GF-D8 (cell line): ENCODE measurements at regions not wholly inside any gene's neighbourhood (a gene's known extent, or its start where the extent isn't known, plus 50 kb on each side); places are given as distances from the start of the nearest gene placed in this dataset.

Source experiments
- DNase-seq: peaks from one replicate; lab custom pipeline; 2025; lab: John Stamatoyannopoulos, UW

- DNase-seq: peak; percentile 5
Observed at GRCh38 chr1:221069986-221070385, 190.7 kb downstream of the HLX start.

DNA sequence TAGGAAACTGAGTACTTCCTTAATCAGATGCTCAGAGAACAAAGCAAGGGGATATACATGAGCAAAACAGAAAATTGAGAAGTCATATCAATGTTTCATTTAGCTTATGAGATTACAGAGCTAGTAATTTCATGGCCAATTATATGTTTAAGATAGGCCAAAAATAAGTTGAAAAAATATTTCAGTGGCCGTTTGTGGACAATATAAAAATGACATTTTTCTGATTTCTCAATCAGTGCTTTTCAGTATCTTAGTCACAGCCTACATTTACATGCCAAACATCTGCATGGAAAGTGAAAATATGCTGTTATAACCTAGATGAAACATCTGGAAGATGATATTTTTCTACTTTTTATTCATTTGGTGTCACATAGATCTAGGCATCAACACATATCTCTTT is 192.5 kb downstream of the HLX start:
- DNase-seq: no peak

DNA sequence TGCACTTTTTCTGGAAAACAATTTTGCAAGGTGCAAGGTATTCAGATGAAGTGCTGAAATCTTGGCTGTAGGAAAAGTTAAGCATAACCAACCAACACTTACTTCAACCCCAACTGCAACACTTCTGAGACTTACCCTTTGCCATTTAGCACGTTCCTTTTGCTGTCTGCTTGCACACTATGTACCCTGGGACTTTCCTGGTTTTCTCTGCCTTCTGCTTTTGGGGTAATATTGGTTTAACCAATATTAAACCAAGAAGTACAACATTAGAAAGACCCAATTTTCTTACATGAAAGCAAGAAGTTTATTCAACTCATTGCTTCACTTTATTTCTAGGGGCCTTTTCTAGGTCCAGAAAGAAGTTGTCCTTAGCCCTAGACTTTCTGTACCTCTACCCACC is 193.0 kb downstream of the HLX start:
- no peak for DNase-seq

DNA sequence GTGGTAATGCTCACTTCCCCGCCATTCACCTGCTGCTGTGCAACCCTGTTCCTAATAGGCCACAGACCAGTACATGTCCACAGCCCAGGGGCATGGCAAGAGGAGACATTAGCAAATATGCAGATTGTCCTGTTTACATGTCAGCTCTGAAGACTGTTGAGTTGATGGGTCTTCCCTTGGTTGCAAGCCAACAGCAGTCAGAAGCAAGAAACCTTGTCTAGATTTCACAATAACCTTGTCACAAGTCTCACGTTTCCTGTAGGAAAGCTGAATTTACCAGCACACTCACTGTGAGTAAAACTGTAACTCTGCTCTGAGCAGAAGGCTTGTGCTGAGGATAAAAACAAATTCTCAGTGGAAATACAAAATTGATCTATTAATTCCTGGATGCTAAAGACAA is 195.1 kb downstream of the HLX start:
- peak; percentile 61 for DNase-seq

DNA sequence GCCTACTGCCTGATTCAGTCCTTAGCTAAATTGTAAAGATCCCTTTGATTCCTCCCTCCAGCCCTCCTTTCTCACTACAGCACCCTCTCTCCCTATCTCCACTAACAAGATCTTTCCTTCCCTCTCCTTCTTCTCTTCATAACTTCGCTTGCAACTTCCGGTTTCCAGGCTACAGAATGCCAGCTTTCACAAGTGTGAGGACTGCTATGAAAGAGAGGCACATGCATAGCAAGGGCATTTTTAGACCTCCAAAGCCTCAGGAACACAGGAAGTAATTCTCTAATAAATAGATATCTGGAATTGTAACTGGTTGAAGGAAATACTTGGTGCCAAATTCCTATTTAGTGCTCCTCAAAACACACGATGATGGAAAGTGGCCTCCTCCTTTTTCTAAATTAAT is 196.7 kb downstream of the HLX start:
- no peak for DNase-seq

- DNase-seq: no peak
Observed at GRCh38 chr1:221076391-221076811, 197.2 kb downstream of the HLX start.

- DNase-seq: no peak
Observed at GRCh38 chr1:221078260-221078965, 199.2 kb downstream of the HLX start.

GRCh38 chr1:221083902-221084301 is 204.7 kb downstream of the HLX start:
- DNase-seq: no peak

GRCh38 chr1:221084681-221085080 is 205.4 kb downstream of the HLX start:
- no peak for DNase-seq

GRCh38 chr1:221085701-221086375 is 206.6 kb downstream of the HLX start:
- DNase-seq: no peak

DNA sequence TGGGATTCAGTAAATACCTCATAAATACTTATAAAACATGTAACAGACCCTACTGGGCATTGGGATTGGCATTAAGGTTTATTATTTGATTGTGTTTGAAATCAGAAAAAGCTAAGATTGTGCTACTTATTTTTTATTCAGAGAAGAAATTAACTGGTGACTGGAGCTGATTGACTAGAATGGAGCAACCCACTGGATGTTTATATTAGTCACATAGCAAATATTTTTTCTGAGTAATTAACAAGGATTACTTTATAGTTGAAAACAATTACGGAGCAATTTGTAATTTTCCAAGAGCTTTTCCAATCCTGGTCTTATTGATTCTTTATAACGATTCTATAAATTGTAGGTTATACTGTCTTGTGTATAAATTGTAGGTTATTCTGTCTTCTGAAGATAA is 208.7 kb downstream of the HLX start:
- DNase-seq: no peak

DNA sequence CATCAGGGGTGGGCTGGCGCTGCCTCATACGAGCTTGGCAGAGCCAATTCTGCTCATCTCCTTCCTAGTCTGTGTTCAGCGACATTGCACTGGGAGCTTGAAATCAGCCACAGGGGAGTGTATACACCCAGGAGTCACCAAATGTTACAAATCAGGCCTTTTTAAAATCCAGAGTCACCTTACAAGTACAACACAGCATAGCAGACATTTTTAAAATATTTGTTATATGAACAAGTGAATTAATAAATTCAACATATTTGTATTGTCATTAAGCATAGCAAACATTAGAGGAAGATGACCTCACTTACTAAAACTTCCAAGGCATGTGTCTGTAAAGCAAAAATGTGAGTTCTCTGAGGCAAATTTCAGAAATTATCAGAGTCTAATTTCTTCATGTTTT is 210.0 kb downstream of the HLX start:
- no peak for DNase-seq

DNA sequence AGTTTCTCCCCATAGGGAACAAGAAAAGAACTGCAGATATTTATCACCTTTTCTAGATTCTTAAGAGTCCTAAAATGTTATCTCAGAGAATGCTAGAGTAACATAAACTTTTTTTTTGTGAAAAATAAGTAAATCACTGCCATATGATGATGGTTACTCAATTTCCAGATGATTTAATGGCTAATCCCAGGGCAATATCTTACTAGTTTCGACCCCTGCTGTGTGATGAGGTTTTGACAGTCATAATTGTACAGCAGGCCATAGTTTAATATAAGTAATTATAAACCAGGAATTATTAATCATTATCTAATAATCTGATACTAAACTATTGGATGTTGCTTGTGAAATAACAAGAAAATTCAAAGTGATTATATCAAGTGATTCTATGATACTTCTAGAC is 210.6 kb downstream of the HLX start:
- no peak for DNase-seq

DNA sequence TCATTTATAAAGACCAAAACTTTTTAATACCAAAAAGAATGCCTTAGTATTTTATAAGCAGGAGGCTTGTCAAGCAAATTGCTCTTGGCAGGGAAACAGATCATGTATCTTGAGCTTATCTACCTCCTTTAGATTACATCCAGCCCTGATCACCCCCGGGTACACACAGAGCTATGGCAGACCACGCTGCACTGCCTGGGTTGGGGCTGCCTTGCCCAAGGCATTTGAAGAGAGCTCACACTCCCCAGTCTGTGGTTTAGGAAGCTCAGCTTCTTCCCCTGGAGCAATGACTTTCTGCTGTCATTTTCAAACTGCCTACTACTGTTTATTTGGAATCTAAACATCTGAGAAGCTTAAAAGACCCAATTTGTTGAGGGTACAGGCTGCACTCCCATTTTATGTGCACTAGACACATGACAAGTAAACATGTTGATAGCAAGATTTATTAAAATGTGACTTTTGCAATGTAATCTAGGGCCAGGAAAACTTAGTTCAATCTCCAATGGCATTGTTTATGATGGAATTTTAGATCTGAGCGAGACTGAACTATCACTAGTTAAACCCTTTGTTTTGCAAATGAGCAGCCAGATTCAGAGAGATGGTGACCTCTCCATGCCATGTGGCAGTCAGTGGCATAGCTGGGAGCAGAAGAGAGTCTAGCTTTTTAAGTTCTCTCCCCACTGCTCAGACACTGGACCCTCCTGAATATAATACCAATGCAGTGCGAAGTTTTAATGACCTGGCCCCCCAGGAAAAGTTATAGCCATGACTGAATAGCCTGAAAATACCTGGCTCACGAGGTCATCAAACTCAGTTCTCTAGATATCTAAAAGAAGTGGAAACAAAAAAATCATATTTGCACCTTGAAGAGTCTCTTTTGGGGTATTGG is 214.9 kb downstream of the HLX start:
- DNase-seq: no peak

- no peak for DNase-seq
Observed at GRCh38 chr1:221097479-221098281, 218.4 kb downstream of the HLX start.

DNA sequence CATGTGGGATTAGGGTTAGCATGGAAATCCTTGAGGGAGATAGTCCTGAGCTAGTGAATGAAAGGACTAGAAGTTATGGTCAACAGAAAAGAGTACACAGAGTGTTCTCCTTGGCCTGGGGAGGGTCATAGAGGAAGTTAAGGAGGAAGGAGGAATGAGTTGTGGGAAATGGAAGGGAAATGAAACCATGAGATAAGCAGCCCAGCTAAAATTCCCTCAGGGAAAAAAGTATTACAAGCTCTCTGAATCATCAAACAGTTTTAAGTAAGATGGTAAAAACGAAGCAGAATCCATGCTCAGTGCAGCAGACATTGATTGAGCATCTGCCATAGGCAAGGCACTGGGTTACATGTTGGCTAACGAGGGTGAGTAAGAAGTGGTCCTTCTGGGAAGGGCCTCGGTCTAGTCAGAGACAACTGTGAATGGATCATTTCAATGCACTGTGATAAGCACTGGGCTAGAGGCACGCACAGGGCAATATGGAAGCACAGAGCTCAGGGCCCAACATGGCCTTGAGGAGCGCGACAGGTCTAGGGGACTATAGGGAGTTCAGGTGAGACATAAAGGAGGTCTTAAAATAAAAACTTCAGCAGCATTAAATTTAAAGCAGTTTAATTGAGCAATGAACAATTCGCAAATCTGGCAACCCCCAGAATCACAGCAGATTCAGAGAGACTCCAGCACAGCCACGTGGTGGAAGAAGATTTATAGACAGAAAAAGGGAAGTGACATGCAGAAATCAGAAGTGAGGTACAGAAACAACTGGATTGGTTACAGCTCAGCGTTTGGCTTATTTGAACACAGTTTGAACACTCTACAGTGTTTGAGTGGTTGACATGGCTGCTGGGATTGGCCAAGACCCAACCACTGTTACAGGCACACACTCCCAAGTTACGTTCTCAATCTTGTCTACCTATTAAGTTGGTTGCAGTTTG is 219.5 kb downstream of the HLX start:
- peak; percentile 9 for DNase-seq

DNA sequence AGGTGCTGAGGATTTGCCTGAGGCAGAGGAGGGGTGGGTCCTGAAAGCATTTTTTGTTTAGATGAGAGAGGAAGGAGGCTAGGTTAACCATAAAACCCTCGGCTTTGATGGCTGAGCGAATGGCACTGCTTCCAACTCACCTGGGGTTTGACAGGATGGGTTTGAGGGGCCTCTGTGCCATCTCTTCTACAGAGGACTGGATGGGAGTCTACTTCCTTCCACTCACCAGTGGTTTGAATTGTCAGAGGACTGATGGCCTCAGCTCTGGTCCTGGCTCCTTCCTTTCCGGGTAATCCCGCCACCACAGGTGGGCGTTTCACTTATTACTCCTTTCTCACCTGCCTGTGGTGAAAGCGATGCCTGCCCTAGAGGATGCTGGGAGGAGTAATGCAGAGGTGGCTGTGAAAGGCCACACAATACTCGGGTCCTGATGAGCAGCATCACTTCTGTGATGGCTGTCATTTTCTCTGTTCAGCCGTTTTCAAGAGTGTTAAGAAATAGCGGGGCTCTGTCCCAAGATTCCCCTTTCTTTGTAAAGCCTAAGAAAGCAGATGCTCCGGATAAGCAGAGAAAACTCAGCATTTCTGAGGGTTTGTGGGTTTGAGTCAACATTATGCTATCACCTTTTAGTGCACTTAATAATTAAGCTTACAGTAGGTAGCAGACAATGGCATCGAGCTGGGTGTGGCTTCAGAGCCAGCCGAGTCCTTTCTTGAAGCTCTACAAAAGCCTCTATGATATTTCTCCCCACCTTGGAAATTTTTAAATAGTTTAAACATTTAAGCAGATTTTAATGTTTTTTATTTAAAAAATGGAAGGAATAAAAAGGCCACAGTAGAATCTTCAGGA is 220.7 kb downstream of the HLX start:
- no peak for DNase-seq

DNA sequence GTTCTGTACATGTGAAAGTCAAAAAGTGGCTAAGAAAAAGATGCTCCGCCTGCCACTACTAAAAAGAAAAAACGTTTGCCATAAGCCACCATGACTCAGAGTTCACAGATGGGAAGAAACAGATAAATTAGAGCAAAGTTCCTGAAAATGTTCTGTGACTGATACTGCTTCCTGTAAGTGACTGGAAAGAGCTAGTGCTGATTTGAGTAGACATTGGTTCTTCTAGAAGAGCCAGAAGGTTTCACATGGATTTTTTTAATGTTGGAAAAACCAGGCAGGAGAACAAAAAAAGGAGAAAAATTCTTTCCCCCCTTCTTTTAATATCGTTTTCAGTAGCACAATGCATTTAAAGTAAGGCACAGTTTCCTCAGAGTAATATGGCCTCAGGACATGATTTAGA is 221.4 kb downstream of the HLX start:
- DNase-seq: no peak

DNA sequence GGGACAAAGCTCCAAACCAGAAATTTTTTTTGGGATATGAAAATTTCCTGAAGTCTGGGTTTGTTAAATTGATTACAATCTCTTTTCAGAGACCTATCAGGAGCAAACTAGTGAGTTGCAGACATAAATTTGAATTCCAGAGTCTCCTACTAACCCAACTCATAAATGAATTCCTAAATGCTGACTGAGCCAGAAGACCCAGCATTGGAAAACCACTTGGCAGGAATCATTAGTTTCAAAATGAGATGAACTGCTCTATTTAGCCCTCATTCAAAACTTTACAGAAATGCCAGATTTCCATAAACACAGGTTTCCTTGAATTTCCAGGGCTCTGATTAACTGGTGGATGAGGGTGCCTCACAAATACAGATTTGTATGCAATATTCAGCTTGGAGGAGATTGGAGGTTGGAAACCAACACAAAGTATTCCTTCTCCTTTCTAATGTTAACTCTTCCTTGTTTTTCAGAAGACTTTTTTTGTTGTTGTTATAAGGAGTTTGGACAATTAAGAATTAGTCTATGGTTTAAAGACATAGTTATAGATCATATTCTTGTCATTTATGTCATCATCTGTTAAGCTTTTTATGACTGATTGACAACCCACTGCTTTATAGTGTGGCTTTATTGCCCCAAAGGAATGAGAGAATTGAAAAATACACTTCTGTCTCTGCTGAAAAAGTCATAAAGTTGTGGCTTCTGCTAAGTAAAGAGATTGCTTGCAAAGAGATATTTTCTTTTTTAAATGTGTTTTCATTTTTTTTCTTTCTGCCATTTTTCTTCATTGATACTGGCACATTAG is 222.8 kb downstream of the HLX start:
- no peak for DNase-seq
